ENCODE measurements at regions not wholly inside any gene's neighbourhood (a gene's known extent, or its start where the extent isn't known, plus 50 kb on each side); places are given as distances from the start of the nearest gene placed in this dataset.

DNA sequence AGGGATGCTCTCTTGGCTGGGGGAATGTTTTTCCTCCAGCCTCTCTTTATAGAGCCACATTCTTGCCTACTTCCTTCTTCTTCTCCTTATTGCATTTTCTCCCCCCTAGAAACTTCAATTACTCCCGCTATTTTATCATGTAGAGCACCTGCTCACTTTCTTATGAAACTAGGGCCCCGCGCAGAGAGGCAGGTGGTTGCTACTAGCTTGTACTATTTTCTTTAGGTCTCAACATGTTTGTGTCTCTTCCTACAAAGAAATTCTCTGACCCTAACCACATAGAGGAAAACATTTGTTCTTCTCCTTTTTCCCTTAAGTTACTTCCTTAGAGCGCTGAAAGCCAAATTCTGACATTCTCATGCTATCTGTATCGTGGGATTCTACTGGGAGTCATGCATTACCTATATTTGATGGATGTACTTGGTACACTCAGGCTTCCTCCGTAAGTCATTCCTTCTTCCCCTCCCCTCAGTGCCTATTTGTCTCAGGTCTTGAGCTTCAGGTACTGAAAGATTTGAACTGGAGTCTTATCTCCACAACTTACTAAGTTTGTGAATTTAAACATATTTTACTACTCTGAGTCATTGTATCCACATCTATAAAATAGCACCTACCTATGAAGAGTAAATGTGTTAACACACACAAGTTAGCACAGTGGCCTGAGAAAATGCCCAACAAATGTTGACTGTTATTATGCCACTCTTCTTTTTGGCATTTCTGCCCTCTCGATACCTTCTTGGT, 159.1 kb upstream of the LEF1 start:
- no peaks in the 10 kb centered on the region for H3K36me3 ChIP-seq (ENCODE audit: low read depth)
- no peaks in the 10 kb centered on the region for H3K27me3 ChIP-seq (ENCODE audit: insufficient read depth, poor library complexity, severe bottlenecking)
- no peak overlapping the region for H3K27ac ChIP-seq (ENCODE audit: poor library complexity, severe bottlenecking)
- H3K9me3 ChIP-seq (ENCODE audit: severe bottlenecking): no peaks in the 10 kb centered on the region
- H3K4me1 ChIP-seq (ENCODE audit: insufficient read depth, poor library complexity, severe bottlenecking): no peaks in the 10 kb centered on the region
- ATAC-seq (ENCODE audit: low read depth): no peak
- TF ChIP-seq CTCF (IDR thresholded peaks at IDR 0.05; ENCODE audit: poor library complexity, severe bottlenecking): no peak
- no peak for DNase-seq (ENCODE audit: low spot score)
- no peak overlapping the region for H3K4me3 ChIP-seq (ENCODE audit: severe bottlenecking)

- no peaks in the 10 kb centered on the region for H3K36me3 ChIP-seq (ENCODE audit: low read depth)
- no peaks in the 10 kb centered on the region for H3K9me3 ChIP-seq (ENCODE audit: severe bottlenecking)
- no peak for ATAC-seq (ENCODE audit: low read depth)
- H3K4me1 ChIP-seq (ENCODE audit: insufficient read depth, poor library complexity, severe bottlenecking): no peaks in the 10 kb centered on the region
- H3K27me3 ChIP-seq (ENCODE audit: insufficient read depth, poor library complexity, severe bottlenecking): no peaks in the 10 kb centered on the region
- no peak for DNase-seq (ENCODE audit: low spot score)
- H3K4me3 ChIP-seq (ENCODE audit: severe bottlenecking): no peak overlapping the region
- no peak overlapping the region for H3K27ac ChIP-seq (ENCODE audit: poor library complexity, severe bottlenecking)
- TF ChIP-seq CTCF (IDR thresholded peaks at IDR 0.05; ENCODE audit: poor library complexity, severe bottlenecking): no peak
These were observed 156.8 kb upstream of the LEF1 start for GRCh38 chr4:108325561-108325960.

DNA sequence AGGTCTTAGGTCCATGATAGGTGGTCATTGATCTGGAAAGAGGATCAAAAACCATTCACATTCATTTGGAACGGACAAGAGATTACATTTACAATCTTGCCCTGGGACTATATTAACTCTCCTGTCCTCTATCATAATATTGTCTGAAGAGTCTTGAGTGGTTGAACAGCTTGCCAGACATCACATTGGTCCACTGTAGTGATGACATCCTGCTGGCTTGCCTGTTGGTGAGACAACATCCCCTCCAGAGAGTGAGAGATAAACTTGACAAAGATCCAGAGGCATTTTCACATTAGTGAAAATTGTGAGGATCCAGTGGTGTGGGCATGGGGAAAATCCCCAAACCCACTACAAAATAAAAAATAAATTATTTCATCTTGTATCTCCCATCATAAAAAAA, 155.7 kb upstream of the LEF1 start:
- no peak overlapping the region for H3K27ac ChIP-seq (ENCODE audit: poor library complexity, severe bottlenecking)
- ATAC-seq (ENCODE audit: low read depth) (no peak), DNase-seq (ENCODE audit: low spot score) (no peak)
- H3K9me3 ChIP-seq (ENCODE audit: severe bottlenecking): no peaks in the 10 kb centered on the region
- no peaks in the 10 kb centered on the region for H3K36me3 ChIP-seq (ENCODE audit: low read depth)
- H3K4me3 ChIP-seq (ENCODE audit: severe bottlenecking): no peak overlapping the region
- no peaks in the 10 kb centered on the region for H3K27me3 ChIP-seq (ENCODE audit: insufficient read depth, poor library complexity, severe bottlenecking)
- H3K4me1 ChIP-seq (ENCODE audit: insufficient read depth, poor library complexity, severe bottlenecking): no peaks in the 10 kb centered on the region
- TF ChIP-seq CTCF (IDR thresholded peaks at IDR 0.05; ENCODE audit: poor library complexity, severe bottlenecking): no peak

DNA sequence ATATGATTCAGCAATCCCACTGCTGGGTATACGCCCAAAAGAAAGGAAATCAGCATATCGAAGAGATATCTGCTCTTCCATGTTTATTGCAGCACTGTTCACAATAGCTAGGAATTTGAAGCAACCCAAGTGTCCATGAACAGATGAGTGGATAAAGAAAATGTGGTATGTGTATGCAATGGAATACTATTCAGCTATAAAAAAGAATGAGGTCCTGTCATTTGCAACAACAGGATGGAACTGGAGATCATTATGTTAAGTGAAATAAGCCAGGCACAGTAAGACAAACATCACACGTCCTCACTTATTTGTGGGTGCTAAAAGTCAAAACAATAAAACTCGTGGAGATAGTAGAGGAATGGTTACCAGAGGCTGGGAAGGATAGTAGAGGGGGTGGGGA, 153.8 kb upstream of the LEF1 start:
- no peak overlapping the region for H3K27ac ChIP-seq (ENCODE audit: poor library complexity, severe bottlenecking)
- no peaks in the 10 kb centered on the region for H3K27me3 ChIP-seq (ENCODE audit: insufficient read depth, poor library complexity, severe bottlenecking)
- ATAC-seq (ENCODE audit: low read depth): no peak
- no peaks in the 10 kb centered on the region for H3K9me3 ChIP-seq (ENCODE audit: severe bottlenecking)
- no peak for DNase-seq (ENCODE audit: low spot score)
- H3K4me1 ChIP-seq (ENCODE audit: insufficient read depth, poor library complexity, severe bottlenecking): no peaks in the 10 kb centered on the region
- H3K4me3 ChIP-seq (ENCODE audit: severe bottlenecking): no peak overlapping the region
- no peak for TF ChIP-seq CTCF (IDR thresholded peaks at IDR 0.05; ENCODE audit: poor library complexity, severe bottlenecking)
- no peaks in the 10 kb centered on the region for H3K36me3 ChIP-seq (ENCODE audit: low read depth)

DNA sequence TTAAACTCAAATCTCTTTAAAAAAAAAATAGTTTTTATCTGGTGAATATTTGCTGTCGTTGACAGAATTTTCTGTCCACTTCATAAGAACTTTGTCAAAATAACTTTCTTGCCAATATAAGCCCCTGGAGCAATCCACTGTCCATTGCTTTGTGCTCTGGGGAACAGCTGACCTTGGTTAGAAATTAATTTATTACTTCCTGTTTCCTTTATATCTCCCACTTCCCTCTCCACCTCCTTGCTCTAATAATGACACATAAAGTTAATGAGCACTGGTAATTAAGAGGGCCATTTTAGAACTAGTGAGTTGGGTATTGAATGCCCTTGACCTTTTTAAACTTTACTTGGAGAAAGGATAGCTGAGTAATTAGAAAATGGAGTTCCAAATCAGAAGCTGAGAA, 151.3 kb upstream of the LEF1 start:
- Histone ChIP-seq H3K27ac (ENCODE audit: poor library complexity, severe bottlenecking) (no peak overlapping the region), H3K4me1 (ENCODE audit: insufficient read depth, poor library complexity, severe bottlenecking) (no peaks in the 10 kb centered on the region), H3K9me3 (ENCODE audit: severe bottlenecking) (no peaks in the 10 kb centered on the region), H3K36me3 (ENCODE audit: low read depth) (no peaks in the 10 kb centered on the region), H3K4me3 (ENCODE audit: severe bottlenecking) (no peak overlapping the region), H3K27me3 (ENCODE audit: insufficient read depth, poor library complexity, severe bottlenecking) (no peaks in the 10 kb centered on the region)
- ATAC-seq (ENCODE audit: low read depth) (no peak), DNase-seq (ENCODE audit: low spot score) (no peak)
- TF ChIP-seq CTCF (IDR thresholded peaks at IDR 0.05; ENCODE audit: poor library complexity, severe bottlenecking): no peak

Data from RWPE2 (cell line).